CD4-positive, alpha-beta T cell treated with Interleukin-2 at 100 ng/mL for 4 hours (primary cell): ENCODE measurements at regions not wholly inside any gene's neighbourhood (a gene's known extent, or its start where the extent isn't known, plus 50 kb on each side); places are given as distances from the start of the nearest gene placed in this dataset.
"Not testable (repeated sequence)": the region's sequence is repeated elsewhere in the genome, so short reads cannot be mapped to it uniquely, and the experiment has no call there.

ENCODE experiments used
- DNase-seq: peaks from one replicate; pipeline ENCODE4 v3.0.0-alpha.2; 2020; ENCODE audit warnings: low spot score

DNA sequence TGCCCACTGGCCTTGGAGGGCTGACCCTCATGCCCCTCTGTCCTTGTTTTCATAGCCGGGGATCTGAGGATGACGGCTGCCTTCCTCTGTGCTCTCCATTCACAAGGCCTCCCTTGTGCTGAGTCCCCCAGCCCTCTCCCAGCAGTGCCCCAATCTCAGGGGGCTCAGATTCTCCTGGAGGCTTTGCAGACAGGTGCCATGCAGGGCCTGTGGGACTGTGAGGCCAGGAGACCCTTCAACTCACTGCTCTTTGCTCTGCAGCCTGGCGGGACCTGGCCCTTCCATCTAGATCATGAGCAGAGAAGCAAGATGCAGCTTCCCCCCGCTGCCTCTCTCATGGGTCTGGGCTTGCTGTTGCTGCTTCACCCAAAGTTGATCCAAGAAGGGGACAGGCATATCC lies 356.0 kb downstream of the BCL11B start:
- no peak for DNase-seq

DNA sequence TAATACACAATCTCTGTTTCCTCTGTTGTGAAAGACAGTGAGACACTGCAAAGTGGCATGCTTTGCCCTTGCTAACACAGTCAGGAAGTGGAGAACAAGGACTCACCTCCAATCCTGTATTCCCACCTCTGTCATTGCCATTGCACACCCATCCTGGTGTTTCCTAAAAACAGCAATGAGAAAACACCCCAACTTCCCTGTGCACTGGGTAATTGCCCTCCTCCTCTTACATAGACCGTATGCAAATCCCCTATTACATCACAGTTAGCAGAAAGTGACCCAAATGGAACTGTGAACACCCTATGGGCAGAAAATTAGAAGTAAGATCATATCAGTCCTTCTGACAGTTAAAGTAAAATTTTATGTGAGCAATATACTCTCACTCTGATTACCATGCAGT lies 355.5 kb downstream of the BCL11B start:
- DNase-seq, result no peak

DNA sequence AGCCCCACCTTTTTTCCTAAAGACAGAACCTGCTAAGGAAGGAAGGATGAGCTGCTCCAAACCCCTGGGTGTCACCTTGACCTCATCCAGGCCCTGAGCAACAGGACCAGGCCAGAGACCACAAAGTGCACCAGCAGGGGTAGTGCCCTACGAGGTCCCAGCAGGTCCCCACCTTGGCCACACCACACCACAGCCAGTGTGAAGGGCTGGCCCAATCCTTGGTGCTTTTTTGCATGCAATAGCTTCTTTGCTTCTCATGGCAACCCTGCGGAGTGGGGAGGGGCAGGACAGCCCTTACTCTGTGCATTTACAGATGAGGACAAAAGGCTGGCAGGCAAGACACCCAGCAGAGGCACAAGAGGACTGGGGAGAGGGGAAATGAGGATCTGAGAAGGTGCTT lies 352.6 kb downstream of the BCL11B start:
- DNase-seq, result no peak

DNA sequence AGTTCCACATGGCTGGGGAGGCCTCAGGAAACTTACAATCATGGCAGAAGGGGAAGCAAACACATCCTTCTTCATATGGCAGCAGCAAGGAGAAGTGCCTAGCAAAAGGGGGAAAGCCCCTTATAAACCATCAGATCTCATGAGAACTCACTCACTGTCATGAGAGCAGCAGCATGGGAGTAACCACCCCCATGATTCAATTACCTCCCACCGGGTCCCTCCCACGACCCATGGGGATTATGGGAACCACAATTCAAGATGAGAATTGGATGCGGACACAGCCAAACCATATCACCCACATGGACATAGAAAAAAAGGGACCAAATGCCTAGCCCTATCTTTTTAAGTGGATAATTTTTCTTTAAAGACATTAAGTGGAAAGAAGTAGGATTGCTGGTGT lies 350.7 kb downstream of the BCL11B start:
- not testable (repeated sequence) for DNase-seq

DNA sequence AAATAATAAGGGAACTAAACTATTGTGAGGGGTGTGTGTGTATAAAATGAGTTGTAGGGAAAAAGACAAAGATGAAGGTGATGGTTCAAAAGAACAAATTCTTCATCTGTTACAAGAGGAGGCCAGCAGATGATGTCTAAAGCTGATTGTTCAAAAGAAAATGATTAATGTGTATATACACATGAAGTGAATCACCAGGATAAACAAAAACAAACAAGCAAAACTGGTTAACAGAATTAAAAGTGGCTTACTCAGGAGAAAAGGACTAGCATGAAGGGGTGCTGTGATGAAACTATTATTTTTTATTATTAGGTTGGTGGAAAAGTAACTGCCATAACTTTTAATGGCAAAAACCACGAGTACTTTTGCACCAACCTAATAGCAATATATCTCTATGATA lies 348.4 kb downstream of the BCL11B start:
- no peak for DNase-seq

DNA sequence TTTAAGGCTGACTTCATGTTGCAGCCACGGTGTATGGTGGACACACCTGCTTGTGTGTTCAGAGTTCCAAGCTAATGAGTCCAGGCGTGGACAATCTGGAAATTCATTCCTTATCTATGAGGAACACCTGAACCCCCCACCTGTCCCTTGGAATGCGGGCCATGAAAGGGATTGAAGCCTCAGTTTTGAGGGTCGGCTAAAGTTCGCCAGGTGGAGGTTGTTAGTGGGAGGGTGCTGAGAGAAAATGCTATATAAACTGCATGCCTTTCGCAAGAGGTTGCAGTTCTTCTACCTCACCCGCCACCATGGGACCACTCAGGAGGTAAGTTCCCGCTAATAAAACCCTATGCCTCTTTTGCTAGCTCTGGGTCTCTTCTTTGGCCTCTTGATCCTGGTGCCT lies 348.0 kb downstream of the BCL11B start:
- DNase-seq, result no peak

DNA sequence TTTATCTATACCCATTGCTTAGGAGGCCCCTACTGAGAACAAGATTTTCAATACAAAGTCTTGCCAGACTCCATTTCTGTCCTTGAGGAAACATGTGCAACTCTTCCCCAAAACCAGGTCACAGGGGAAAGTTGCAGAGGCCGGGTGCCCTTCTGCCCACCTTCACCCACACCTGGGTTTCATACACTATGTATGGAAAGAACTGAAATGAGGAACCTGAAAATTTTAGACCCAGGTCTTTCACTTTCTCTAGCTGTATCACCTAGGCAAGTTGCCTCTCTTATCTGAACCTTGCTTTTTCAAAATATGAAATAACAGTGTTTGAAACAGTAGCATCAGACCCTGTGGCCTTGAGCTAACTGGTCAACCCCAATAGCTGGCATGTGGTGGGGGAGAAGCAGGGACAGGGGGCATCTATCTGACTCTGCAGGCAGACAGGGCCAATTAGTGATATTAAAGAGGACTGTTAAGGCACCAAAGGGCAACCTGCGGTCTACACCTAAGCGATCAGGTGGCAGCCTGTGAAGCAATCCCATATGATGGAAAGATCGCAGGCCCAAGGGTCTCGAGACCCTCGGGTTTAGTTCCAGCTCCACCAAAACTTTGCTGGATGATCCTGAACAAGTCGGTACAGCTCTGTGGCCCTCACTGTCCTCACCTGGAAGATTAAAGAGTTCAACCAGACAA lies 346.5 kb downstream of the BCL11B start:
- no peak for DNase-seq

DNA sequence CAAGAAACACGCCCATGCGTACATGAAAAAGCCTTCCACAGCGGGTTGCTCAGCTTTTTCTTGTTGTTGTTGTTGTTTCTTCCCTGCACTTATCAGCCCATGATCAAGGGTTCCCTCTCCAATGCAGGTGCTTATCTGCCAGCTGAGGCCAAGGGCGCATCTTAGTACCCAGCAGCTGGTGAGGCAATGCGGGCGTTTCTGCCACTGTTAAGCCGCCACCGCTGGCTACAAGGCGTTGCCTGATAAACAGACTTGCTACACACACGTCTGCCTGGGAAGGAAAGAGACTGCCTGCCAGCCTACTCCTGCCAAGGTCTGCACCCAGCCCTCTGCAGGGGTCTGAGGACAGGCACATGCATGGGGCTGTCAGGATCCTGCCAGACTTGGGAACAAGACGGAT lies 345.9 kb downstream of the BCL11B start:
- DNase-seq, result peak; percentile 41

DNA sequence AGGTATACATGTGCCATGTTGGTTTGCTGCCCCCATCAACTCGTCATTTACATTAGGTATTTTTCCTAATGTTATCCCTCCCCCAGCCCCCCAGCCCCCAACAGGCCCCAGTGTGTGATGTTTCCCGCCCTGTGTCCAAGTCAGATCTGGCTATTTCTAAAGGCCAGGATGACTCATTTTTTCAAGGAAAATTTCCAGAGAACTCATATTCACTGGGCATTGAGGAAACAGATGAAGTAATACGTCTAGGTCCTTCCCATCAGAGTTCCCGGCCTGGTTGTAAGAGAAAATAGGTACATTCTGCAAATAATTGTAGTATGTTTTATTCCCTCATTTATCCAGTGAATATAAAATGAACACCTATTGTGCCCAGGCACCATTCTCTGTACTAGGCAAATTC lies 345.2 kb downstream of the BCL11B start:
- no peak for DNase-seq

DNA sequence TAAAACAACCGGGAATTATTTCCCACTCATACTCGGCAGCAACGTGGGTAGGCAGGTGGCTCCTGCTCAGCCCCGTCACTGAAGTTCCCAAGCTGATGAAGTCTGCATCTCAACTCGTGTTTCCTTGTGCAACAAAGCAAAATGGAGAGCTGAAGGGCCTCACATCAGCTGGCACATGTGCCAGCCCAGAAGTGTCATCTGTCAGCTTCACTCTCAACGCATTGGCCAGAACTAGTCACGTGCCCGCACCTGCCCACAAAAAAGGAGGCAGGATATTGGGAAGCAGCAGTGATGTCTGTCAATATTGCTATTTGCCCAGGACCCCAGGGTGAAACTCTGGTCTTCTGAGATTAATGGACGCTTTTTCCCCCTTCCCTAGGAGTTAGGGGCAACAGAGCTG lies 344.0 kb downstream of the BCL11B start:
- no peak for DNase-seq

DNA sequence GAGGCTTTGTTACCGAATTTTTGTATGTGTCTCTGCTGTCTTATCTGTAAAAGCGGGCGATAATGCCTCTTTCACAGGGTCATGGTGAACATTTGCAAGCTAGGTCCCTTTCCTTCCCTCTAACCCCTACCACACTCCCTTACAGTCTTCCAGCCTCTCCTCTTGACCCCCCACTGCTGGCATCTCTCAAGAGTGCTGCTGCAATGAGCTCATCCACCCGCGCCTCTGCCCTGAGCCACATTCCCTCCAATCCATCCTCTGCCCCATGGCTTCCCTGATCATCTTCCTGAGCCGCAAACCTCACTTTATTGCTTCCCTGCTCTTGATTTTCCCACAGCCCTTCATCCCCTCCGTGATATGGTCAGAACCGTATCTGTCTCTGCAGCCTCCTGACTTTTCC lies 343.6 kb downstream of the BCL11B start:
- no peak for DNase-seq

DNA sequence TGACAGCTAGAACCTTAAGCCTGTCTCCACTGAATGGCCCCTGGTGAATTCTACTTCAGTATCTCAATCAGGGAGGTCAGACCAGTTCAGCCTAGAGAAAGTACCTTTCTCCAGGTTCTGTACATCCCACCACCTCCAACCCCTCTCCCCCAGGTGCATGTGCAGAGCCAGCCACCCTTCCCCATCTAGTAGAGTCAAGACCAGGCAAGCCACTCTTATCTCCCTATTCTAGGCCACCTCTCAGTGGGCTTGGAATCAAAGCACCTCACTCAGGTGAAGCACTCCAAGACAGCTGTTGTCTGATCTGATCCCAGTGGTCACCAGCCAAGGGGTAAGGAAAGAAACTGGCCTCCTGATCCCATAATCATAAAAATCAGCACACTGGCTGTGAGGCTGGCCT lies 340.9 kb downstream of the BCL11B start:
- no peak for DNase-seq

DNA sequence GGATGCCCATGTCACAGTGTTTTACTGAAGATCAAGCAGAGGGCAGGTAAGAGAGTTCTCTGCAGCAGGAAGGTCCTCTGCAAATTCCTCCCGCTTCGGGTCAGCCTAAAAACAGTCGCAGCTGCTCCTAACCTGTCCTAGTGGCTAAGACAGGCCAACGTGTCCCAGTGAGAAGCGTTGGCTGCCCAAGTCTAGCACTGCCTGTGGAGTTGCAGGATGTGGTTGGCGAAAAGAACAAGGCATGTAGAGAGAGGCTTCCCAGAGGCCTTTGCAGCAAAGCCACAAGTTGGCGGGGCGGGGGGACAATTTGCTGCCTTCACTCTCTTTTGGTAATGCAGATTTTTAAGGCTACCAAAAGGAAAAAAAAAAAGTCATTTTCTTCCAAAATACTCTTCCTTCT lies 340.1 kb downstream of the BCL11B start:
- peak; percentile 71 for DNase-seq

DNA sequence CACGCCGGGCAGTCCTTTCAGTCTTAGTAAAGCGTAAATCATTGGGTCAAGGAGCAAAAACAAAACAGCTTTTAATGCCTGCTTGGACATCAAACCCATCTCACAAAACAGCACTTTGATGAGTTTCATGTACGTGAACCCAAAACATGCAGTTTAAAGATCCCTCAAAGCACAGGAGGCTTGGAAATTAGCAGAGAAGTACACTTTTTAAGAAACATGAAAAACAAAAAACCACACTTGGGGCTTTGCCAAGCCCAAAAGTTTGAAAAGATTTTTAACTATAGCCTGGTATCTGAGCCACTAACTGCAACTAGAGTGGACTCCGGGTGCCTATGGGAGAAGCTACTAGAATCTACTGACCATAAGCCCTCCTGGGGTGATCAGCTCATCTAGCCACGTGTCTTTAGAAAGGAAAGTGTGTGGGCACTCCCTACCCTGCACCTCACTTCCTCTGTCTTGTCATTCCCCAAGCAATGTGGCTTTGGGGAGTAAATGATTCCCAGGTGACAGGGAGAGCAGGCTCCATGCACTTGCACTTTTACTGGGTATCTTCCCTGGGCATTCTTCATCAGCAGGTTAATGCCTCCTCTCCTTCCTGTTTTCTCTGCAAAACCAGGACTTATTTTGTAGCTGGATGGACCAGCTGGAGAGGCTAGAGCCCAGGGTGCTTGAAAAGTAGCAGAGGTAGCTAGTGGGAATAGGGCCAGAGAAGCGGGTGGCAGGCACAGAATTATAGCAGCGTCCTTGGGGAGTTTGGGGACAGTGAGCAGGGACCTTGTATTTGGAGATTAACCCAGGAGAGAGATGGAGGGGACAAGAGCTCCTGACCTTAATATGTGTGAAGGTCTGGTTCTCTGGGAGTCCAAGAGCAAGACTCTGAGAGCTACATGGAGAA lies 339.3 kb downstream of the BCL11B start:
- no peak for DNase-seq

DNA sequence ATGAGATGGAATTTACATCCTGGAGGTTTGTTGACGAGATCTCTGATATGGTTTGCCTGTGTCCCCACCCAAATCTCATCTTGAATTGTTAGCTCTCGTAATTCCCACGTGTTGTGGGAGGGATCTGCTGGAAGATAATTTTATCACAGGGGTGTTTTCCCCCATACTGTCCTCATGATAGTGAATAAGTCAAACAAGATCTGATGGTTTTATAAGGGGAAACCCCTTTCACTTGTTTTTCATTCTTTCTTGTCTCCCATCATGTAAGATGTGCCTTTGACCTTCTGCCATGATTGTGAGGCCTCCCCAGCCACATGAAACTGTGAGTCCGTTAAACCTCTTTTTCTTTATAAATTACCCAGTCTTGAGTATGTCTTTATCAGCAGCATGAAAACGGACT lies 337.4 kb downstream of the BCL11B start:
- not testable (repeated sequence) for DNase-seq

DNA sequence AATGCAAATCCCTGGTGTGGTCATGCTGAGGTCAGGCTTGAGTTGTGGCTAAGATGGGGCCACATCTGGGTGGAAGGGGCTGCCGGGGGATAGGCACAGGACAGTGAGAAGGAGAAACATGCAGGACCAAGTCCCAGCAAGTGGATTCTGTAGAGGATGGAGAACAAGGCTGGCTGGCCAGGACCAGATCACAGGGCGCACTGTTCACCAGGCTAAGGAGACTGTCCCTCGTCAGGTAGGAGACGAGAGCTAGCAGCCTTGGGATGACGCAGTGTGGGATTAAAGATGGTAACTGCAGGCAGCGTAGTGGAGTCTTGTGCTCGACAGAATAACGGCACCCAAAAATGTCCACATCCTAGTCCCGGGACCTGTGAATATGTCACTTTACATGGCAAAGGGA lies 336.1 kb downstream of the BCL11B start:
- DNase-seq, result no peak

DNA sequence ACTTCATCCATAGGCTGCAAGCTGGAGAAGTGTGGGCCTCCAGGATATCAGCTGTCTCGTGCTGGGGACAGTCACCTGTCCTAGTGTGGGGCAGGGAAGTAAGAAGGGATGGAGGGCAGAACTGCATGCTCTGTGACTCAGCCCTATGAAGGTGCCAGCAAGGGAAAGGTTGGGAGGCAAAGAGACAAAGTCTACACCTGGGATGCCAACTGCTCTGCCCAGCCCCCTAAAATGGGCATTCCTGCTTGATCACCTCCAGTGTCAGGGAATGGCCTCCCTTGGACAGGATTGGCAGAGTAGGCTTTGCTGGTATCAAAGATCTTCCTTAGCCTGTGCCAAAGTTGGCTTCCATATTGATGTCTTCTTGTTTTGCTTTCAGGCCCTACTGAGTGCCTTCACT lies 335.0 kb downstream of the BCL11B start:
- no peak for DNase-seq

DNA sequence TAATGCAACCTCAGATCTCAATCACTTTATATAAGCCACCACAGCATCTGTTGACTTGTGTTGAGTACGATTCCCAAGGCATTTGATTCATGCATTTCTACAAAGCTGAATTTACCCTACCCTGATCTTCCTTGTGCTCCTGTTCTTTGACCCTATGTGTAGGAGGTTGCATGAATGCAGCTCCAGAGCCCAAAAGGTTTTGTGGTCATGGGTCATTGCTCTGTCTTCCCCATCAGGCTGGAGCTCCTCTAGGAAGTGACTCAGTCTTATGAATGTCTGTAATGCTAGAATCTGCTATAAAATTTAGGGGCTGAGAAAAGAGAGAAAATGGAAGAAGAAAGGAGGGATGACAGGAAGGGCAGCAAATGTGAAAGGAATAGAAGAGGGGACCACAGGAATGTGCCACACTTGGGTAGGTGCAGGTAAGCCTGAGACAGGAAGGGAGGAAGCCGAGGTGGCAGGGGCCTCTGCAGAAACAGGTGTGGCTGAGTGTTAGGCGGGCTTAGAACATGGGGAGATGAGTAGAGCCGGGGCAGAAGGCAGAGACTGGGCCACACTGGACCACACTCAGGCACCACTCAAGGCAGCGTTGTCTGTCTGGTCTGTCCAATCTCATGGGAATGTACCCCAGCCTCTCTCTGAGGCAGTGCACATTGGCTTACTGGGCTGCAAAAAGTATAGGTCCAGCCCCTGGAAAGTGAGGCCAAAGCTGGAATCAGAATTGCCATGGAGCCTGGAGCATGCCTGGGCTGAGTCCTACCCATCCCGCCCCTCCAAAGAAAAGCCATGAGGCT lies 334.1 kb downstream of the BCL11B start:
- no peak for DNase-seq

DNA sequence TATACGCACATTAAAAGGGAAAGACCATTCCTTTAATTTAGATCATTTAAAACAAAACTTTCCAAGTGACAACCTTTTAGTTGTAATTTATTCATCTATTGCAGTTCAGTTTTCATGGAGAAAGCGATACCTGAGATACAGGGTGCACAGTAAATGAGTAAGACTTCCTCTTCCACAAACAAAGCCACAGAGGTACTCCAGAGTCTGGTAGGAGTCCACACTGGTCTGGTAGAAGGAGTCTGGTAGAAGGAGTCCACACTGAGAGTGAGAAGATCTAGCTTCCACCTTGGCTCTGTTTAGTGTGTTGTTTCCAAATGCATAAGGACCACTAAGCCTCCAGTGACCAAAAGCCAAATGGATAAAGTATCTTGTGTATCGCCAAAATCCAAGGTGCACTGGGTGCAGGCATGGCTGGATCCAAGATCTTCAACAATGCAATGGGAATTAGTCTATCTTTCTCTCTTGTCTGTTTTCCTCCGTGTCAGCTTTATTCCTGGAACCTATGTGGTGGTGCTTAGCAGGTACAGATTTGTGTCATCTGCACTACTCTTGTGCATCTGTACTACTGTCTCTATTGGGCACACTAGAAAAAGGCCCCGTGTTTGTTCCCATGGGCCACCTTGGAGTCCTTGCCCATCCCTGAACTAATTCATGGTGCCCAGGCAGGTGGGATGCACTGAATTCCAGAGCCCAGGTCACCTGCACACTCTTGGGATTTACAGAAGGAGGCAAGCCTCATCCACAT lies 331.1 kb downstream of the BCL11B start:
- no peak for DNase-seq

DNA sequence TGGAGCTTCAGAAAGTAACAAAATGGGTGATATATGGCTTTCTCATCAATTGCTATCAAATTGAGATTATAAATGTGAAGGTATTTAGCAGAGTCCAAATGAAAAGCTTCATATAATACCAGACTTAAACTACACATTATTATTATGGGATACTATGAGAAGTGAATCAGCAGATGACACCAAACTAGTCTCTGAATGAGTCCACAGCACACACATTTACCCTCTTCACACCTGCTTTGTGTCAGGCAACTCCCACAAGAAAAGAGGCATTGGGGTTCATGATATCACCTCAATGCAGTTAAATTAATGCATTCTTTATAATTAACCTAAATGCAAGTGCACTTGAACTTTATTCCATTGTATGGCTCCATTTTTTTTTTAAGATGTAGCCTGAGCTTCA lies 330.5 kb downstream of the BCL11B start:
- no peak for DNase-seq

DNA sequence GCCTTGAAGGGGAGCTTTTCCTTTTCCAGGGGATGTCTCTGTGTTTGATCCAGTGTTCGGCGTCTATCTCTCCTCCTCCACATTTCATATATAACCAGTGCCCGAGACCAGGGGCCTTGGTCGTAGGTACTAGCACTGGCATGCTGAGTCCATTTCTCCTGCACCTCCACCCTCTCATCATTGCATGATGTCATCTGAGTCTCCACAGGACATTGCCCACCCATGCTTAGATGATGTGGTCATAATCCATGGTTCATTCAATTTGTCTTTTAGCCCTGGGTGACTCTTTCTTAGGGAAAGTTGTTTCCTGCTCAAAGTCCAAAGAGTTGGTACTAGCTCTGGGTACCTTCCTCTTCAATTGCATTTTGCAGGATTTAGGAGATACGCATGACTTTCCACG lies 328.1 kb downstream of the BCL11B start:
- DNase-seq, result no peak

DNA sequence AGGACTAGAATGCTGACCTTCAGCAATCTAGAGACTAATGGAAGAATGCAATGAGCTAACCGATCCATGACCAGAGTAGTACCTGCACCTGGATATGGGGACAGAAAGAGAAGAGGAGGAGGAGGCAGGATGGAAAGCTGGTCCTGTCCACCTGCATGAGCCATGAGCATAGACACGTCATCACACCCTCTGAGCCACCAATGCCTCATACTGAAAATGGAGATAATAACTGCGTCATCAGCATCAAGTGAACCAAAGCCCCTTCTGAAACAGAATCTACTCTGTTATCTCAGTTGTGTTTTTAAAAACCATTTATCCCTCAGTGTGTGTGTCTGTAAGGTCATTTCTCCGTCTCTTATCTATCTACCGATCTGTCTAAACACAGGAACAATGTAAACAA lies 327.0 kb downstream of the BCL11B start:
- DNase-seq, result no peak
